ENCODE measurements at regions not wholly inside any gene's neighbourhood (a gene's known extent, or its start where the extent isn't known, plus 50 kb on each side); places are given as distances from the start of the nearest gene placed in this dataset.

GRCh38 chr2:9105601-9106337 is 100.8 kb upstream of the ASAP2 start:
- no peak for DNase-seq (ENCODE audit: low spot score)

DNA sequence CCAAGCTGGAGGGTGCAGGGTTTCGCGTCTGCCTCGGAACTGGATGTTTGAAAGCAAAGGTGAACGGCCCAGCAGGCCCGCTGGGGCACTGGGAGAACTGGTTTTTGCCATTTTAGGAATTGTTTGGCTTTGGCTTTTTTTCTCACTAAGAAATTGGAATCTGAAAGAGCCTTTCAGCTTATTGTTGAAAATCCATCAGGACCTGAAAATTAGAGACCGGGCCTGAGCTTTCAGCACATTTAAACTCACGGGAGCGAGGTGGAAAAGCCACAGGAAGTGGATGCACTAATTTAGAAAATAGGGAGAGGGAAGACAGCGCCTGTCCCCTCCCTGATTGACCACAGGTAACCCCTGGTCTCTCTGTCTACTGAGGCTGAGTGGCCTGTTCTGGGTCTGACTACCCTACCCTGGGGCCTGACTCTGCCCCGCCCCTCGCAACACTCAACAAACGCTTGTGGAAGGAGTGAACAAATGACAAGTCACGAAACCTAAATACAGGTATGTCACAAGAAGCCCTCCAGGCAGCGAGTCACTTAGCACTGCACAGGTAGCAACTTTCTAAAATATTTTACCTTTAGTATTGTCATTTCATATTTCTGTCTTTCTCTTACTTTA is 100.3 kb upstream of the MBOAT2 start:
- no peak for DNase-seq (ENCODE audit: low spot score)

DNA sequence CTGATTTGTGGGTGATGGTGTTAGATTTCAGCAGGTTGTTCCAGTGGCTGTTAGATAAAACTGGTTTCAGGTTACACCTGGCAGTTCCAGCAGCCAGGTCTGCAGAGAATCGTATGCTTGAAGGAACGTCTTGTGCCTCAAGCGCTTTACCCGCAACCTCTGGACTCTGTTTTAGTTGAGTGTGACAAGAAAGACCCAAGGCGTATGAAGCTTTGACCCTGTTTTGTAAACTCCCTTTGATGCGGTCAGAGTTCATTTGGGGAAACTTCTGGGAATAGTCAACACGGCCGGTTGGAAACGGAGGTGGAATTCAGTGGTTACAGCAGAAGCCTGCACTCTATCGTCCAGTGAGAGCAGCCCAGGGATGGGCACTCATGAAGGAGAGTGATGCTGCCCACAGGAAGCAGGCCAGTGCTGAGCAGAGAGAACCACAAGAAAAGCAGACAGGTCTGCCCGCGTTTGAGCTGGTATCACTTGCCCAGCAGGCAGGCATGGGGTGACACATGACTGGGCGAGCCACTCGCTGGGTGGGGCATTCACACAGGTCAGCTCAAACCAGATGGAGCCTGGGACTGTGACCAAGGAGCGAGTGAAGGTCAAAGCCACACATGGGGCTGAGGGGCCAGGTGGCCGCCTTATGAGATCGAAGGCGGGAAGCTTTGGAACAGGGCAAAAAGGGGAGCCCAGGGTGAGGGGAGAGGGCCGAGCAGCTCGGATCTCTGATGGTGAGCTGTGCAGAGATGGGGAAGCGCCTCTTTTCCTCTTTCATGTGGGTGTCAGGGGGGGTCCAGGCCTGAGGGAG is 99.6 kb upstream of the MBOAT2 start:
- DNase-seq (ENCODE audit: low spot score), result no peak

DNA sequence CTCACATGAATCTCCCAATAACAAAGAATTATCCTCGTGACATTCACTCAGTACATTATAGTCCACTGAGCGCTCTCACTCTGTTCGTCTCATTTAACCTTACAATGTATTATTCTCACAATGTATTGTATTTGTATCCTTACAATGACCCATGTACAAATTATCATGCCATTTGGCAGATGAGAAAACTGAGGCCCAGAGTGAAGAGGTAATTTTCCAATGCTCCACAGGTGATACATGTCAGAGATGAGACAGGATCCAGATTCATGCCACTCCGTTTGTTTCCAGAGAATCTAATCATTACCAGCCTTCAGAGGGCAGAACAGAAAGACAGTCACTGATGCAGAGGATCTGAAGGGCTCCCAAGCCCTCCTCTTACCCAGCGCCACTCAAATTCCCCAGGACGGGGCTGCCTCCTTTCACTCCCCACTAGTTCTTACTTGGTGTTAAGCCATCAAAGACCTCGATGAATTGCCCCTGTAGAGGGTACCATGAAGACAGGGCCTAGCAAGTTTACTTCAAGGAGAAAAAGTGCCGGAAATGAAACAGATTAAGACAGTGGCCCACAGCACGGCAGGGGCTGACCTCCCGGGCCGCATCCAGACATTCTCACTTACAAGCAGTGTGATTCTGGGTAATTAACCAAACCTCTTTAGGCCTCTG is 98.4 kb upstream of the MBOAT2 start:
- DNase-seq (ENCODE audit: low spot score), result no peak

DNA sequence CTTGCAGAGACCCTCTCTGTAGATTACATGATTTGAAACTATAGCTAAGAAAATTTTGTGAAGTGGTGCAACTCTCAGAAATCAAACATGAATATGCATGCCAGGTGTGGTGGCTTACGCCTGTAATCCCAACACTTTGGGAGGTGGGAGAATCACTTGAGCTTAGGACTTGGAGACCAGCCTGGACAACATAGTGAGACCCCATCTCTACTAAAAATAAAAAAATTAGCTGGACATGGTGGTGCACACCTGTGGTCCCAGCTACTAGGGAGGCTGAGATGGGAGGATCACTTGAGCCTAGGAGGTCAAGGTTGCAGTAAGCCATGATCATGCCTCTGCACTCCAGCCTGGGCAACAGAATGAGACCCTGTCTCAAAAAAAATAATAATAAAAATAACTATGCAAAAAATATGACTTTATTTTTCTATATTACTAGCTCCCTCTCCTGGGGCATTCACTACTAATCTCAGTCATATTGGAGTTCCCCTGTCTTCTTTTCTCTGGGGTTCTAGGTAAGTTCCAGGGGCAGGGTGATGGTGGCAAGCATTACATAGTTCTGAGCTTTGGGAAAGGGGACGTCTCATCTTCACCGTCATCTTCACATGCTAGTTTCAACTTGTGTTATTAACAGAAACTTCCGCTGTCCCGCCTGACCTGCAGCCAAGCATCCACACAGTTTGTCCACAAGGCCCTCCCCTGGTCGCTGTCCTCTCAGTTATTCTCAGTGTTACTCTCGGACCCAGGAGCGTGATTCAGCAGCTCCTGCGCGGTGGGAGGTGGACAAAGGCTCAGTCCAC is 96.8 kb upstream of the MBOAT2 start:
- no peak for DNase-seq (ENCODE audit: low spot score)

GRCh38 chr2:9099341-9099751 is 95.9 kb upstream of the MBOAT2 start:
- no peak for DNase-seq (ENCODE audit: low spot score)

GRCh38 chr2:9097892-9098291 is 94.4 kb upstream of the MBOAT2 start:
- DNase-seq (ENCODE audit: low spot score), result no peak

- no peak for DNase-seq (ENCODE audit: low spot score)
These were observed 93.8 kb upstream of the MBOAT2 start for GRCh38 chr2:9097239-9097638.

GRCh38 chr2:9096761-9097160 is 93.3 kb upstream of the MBOAT2 start:
- no peak for DNase-seq (ENCODE audit: low spot score)

- no peak for DNase-seq (ENCODE audit: low spot score)
These were observed 92.2 kb upstream of the MBOAT2 start for GRCh38 chr2:9095690-9096089.

GRCh38 chr2:9095226-9095625 is 91.7 kb upstream of the MBOAT2 start:
- DNase-seq (ENCODE audit: low spot score), result no peak

- DNase-seq (ENCODE audit: low spot score), result no peak
These were observed 90.6 kb upstream of the MBOAT2 start for GRCh38 chr2:9094117-9094516.

DNA sequence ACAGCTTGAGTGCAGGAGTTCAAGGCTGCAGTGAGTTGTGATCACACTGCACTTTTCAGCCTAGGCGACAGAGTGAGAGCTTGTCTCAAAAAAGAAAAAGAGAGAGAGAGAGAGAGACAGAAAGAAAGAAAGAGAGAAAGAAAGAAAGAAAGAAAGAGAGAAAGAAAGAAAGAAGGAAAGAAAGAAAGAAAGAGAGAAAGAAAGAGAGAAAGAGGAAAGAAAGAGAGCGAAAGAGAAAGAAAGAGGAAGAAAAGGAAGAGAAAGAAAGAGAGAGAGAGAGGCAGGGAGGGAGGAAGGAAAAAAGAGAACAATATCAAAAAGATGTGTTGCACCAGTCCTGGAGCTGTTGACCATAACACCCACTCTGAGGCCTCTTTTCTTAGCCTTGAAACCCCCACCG is 89.8 kb upstream of the MBOAT2 start:
- DNase-seq (ENCODE audit: low spot score), result no peak

GRCh38 chr2:9092383-9093282 is 89.1 kb upstream of the MBOAT2 start:
- DNase-seq (ENCODE audit: low spot score), result no peak

DNA sequence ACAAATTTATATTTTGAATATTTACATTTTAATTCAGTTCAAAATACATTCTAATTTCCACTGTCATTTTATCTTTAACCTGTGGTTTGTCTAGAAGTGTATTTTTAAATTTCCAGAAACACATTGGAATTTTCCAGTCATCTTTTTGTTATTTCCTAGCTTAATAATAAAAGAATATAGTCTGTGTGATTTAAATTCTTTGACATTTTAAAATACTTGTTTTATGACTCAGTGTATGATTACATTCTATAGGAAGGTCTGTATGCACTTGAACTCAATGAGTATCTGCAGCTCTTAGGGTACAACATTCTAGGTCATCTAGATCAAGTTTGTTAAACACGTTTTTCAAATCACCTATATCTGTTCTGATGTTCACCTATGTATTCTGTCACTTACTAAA is 88.3 kb upstream of the MBOAT2 start:
- DNase-seq (ENCODE audit: low spot score), result no peak

GRCh38 chr2:9089831-9090230 is 86.3 kb upstream of the MBOAT2 start:
- DNase-seq (ENCODE audit: low spot score), result no peak

DNA sequence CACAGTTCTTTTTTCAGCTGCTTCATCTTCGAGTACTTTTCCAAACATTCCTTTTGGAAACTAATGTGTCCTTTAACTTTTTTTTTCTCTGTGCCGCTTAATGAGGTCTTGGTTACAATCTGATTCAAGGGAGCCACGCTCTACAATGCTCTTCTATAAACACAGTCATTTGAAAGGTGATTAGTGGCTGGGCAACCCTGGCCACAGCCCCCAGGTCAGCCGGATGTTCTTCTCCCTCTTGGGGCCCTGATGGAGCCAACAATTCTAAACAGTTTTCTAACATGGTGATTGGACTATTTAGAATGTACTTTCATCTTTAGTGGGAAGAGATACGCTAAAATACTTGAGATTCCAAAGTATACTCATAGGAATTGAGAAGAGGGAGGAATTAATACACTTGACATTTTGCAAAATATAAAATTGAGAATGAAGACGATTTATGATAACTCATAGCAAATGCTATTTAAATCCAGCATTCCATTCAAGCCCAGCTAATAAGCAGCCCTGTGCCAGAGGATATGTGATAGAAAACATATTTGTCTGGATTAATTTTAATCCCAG is 83.7 kb upstream of the MBOAT2 start:
- no peak for DNase-seq (ENCODE audit: low spot score)

DNA sequence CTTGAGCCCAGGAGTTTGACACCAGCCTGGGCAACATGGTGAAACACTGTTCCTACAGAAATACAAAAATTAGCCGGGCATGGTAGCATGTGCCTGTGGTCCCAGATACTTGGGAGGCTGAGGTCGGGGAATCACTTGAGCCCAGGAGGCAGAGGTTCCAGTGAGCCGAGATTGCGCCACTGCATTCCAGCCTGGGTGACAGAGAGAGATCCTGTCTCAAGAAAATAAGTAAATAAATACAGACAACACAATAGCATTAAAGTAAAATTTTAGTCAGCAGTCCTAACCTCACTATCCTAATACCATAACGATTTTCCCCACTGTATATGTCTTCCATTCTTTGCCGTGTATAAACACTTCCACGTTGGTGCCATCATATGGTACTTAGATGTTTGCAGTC is 83.0 kb upstream of the MBOAT2 start:
- no peak for DNase-seq (ENCODE audit: low spot score)

GRCh38 chr2:9085353-9085752 is 81.9 kb upstream of the MBOAT2 start:
- DNase-seq (ENCODE audit: low spot score), result no peak

DNA sequence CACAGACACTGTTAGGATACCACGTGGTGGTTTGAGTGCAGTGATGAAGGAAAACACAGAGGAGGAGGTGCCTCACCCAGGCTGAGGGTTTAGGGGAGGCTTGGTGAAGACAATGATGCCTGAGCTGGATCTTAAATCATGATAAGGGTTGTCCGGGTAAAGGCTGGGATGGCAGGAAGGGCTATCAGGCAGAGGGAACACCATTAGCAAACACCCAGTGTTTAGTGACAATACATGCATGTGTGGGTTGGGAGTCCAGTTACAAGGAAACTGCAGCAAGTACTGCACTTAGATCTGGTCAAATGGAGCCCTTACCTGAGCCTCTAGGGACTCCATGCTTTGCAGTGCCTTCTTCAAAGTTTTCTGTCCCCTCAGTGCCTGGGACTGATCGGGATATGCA is 79.8 kb upstream of the MBOAT2 start:
- DNase-seq (ENCODE audit: low spot score), result no peak

Data from RKO (cell line).